Activated naive CD4-positive, alpha-beta T cell treated with anti-CD3 and anti-CD28 coated beads for 36 hours (primary cell): ENCODE measurements at regions not wholly inside any gene's neighbourhood (a gene's known extent, or its start where the extent isn't known, plus 50 kb on each side); places are given as distances from the start of the nearest gene placed in this dataset.

Source experiments
- CTCF ChIA-PET: fragments of 350-600 bp; sonication (Branson Sonifier 250); formaldehyde crosslinking; loops from one replicate; lab custom pipeline; 2021; ENCODE audit warnings: antibody characterized with exemption; lab: Charles Lee
- DNase-seq: peaks from one replicate; pipeline ENCODE4 v3.0.0-alpha.2; 2020
- H3K27ac Mint-ChIP-seq: one replicate; pipeline ENCODE4 v1.8.0; 2021; ENCODE audit warnings: mild to moderate bottlenecking, mixed read lengths
- H3K27me3 Mint-ChIP-seq: one replicate; pipeline ENCODE4 v1.8.0; 2021; ENCODE audit warnings: low read depth, mixed read lengths
- H3K36me3 Mint-ChIP-seq: one replicate; pipeline ENCODE4 v1.8.0; 2021; ENCODE audit warnings: low read depth, mixed read lengths
- H3K4me1 Mint-ChIP-seq: one replicate; pipeline ENCODE4 v1.8.0; 2021; ENCODE audit warnings: low read depth, mixed read lengths
- H3K4me3 Mint-ChIP-seq: one replicate; pipeline ENCODE4 v1.8.0; 2021; ENCODE audit warnings: mild to moderate bottlenecking, moderate library complexity, mixed read lengths
- H3K9me3 Mint-ChIP-seq: one replicate; pipeline ENCODE4 v1.8.0; 2021; ENCODE audit warnings: mixed read lengths
- intact Hi-C: fragments of 100-400 bp; cut with micrococcal nuclease; formaldehyde crosslinking; loops from one replicate; pipeline ENCODE4 v1.15.1; 2023

DNA sequence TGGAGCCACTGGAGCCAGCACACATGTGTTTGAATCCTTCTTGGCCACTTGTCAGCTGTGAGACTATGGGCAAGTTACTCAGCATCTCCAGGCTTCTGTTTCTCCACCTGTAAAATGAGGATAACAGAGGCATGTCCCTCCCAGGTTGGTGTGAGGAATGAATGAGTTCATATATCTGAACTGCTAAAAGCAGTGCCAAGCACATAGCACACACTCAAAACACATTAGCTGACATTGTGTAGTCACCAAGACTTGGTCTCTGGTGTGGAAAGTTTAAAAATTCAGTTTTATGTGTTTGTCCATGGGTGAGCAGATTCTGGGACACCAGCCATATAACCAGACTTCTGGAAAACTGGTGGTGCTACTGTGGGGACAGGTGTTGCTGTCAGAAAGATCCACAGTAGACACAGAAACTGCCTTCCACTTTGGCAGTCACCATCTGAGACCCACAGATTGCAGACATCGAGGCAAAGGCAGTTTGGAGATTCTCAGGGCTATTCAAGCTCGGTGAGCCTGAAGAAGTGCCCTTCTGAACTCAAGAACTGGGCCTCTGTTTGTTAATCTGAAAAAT is 115.8 kb downstream of the MRPL14 start:
- intact Hi-C loops, result no loop called here
- Mint-ChIP-seq H3K36me3 (no peaks in the 10 kb centered on the region), H3K4me3 (no peak overlapping the region), H3K27me3 (peaks cover 2% of the 10 kb centered on the region), H3K9me3 (no peaks in the 10 kb centered on the region), H3K4me1 (no peaks in the 10 kb centered on the region), H3K27ac (no peak overlapping the region)
- CTCF ChIA-PET, result interaction anchor here (1.3 to 1.5 kb wide), 2 partner anchors 63 to 319 kb away, joined by 3 to 4 read pairs; no protein-coding TSS in a partner anchor
- no peak for DNase-seq

DNA sequence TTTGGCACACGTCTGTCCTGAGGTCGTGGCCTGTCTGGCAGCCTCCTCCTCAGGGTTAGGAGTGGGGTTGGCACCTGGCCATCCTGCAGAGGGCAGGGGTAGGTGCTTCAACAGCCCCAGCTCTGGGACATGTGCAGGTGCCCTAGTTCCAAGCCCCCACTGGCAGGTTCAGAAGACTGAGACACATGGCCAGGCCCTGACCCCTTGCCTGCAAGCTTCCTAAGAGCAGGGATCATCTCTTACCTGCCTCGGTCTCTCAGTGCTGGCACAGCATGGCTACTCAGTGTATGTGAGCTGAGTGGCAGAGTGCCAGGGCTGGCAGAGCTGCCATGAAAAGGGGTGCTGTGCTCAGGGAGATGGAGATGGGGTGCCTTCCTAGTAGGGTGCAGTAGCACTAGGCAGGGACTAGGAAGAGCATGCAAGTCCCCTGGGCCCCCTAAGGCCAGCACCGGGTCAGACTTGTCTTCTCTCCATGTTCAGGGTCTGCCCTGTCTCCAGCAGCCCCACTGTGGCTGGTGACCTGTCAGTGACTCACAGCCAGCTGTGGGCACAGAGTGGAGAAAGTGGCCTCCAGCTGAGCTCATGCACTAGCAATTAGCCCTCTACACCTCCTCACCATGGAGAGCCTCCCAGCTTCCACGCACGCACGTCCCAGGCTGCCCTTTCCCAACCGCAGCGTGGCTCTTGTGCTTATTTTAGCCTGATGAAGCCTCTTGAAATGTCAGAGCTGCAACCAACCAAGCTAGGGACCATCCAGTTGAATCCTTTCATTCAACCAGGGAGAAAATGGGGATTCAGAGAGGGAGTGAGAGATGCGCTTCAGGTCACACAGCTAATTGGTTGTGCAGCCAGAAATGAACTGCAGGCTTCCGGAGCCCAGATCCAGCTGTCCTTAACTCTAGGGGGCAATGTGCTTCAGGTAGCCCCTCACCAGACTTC is 116.6 kb downstream of the MRPL14 start:
- intact Hi-C loops, result no loop called here
- H3K27ac Mint-ChIP-seq, result no peak overlapping the region
- H3K4me1 Mint-ChIP-seq, result no peaks in the 10 kb centered on the region
- CTCF ChIA-PET, result interaction anchor here (1.3 kb wide), 1 partner anchor 318 kb away, joined by 4 read pairs; no protein-coding TSS in a partner anchor
- DNase-seq, result no peak
- no peaks in the 10 kb centered on the region for H3K9me3 Mint-ChIP-seq
- no peak overlapping the region for H3K4me3 Mint-ChIP-seq
- H3K27me3 Mint-ChIP-seq, result peaks cover 2% of the 10 kb centered on the region
- no peaks in the 10 kb centered on the region for H3K36me3 Mint-ChIP-seq

DNA sequence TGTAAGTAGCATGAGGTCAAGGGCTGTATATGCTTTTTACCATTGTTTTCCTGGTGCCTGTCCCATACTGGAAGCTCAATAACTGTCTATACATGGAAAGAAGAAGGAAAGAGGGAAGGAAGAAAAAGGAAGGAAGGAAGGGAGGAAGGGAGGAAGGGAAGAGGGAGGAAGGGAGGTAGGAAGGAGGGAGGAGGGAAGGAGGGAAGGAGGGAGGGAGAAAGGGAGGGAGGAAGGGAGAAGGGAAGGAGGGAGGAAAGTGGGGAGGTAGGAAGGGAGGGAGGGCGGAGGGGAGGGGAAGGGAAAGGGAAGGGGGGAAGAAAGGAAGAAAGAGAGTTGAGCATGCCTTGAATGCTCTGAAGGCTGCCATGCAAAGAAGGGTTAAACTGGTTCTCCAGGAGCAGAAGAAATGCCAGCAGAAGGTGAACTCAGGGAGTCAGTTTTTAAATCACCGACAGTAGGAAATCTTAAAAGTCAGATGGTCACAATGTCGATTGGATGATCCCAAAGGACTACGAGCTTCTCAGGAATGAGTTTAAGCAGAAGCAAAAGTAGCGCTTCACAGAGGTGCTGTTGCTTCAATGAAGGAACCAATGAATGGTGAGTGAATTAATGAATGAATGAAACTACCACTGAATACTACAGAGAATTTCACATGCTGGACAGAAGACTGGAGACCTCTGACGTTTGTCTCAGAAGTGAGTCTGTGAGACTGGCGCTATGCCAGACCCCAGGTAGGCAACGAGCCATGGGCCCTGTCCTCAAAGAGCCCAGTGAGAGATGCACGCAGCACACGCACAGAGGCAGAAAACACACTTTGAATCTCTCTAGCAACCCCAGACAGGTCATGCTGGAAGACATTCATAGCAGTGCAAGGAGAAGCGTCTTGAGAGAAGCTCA is 117.6 kb downstream of the MRPL14 start:
- CTCF ChIA-PET, result no interaction called here
- Mint-ChIP-seq H3K4me1 (no peaks in the 10 kb centered on the region), H3K4me3 (no peak overlapping the region), H3K36me3 (no peaks in the 10 kb centered on the region), H3K27me3 (peaks cover 8% of the 10 kb centered on the region), H3K27ac (no peak overlapping the region), H3K9me3 (no peaks in the 10 kb centered on the region)
- intact Hi-C loops, result no loop called here
- DNase-seq, result no peak

- H3K4me1 Mint-ChIP-seq, result no peaks in the 10 kb centered on the region
- no peak overlapping the region for H3K27ac Mint-ChIP-seq
- DNase-seq, result no peak
- H3K36me3 Mint-ChIP-seq, result no peaks in the 10 kb centered on the region
- intact Hi-C loops, result no loop called here
- CTCF ChIA-PET, result no interaction called here
- no peaks in the 10 kb centered on the region for H3K9me3 Mint-ChIP-seq
- H3K4me3 Mint-ChIP-seq, result no peak overlapping the region
- H3K27me3 Mint-ChIP-seq, result peaks cover 13% of the 10 kb centered on the region
Observed at GRCh38 chr6:44008821-44009370, 118.4 kb downstream of the MRPL14 start.

DNA sequence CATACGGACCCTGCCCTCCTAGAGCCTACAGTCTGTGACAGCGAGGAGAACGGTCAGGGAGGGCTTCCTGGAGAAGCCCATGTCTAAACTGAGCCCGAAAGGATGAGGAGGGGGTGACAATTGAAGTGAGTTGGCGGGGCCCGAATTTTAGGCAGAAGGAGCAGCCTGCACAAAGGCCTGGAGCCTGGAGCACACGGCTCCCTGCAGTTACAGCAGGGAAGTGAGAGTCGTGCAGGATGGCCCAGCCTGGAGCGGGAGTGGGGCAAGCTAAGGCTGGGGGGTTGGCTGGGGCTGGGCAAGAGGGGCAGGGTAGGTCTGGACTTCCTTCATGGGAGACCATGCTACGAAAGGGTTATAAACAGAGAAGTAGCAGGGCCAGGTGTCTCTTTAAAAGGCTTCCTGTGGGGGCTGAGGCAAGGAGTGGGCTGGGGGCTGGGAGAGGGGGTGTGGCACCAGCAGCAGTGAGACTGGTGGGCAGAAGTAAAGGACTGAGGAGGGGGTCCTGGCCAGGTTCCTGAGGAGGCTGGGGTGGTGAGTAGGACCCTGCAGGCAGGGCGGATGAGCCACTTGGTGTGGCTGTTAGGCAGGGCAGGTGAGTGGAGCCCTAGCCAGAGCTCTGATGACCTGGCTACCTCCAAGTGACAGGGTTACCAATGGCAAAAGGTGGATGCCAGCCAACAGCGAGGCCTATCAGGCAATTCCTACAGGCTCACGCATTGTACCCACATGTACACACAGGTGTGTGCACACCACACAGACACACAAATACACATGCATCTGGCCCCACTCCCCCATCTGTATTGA is 119.2 kb downstream of the MRPL14 start:
- no peak for DNase-seq
- no peaks in the 10 kb centered on the region for H3K36me3 Mint-ChIP-seq
- no peak overlapping the region for H3K27ac Mint-ChIP-seq
- H3K9me3 Mint-ChIP-seq, result no peaks in the 10 kb centered on the region
- intact Hi-C loops, result no loop called here
- CTCF ChIA-PET, result no interaction called here
- peaks cover 18% of the 10 kb centered on the region for H3K27me3 Mint-ChIP-seq
- no peak overlapping the region for H3K4me3 Mint-ChIP-seq
- peaks cover 2% of the 10 kb centered on the region for H3K4me1 Mint-ChIP-seq

- no peaks in the 10 kb centered on the region for H3K36me3 Mint-ChIP-seq
- no peak overlapping the region for H3K27ac Mint-ChIP-seq
- no peaks in the 10 kb centered on the region for H3K9me3 Mint-ChIP-seq
- CTCF ChIA-PET, result no interaction called here
- DNase-seq, result no peak
- H3K4me1 Mint-ChIP-seq, result peaks cover 5% of the 10 kb centered on the region
- intact Hi-C loops, result no loop called here
- H3K27me3 Mint-ChIP-seq, result peaks cover 18% of the 10 kb centered on the region
- H3K4me3 Mint-ChIP-seq, result no peak overlapping the region
Observed at GRCh38 chr6:44006872-44007303, 120.4 kb downstream of the MRPL14 start.

DNA sequence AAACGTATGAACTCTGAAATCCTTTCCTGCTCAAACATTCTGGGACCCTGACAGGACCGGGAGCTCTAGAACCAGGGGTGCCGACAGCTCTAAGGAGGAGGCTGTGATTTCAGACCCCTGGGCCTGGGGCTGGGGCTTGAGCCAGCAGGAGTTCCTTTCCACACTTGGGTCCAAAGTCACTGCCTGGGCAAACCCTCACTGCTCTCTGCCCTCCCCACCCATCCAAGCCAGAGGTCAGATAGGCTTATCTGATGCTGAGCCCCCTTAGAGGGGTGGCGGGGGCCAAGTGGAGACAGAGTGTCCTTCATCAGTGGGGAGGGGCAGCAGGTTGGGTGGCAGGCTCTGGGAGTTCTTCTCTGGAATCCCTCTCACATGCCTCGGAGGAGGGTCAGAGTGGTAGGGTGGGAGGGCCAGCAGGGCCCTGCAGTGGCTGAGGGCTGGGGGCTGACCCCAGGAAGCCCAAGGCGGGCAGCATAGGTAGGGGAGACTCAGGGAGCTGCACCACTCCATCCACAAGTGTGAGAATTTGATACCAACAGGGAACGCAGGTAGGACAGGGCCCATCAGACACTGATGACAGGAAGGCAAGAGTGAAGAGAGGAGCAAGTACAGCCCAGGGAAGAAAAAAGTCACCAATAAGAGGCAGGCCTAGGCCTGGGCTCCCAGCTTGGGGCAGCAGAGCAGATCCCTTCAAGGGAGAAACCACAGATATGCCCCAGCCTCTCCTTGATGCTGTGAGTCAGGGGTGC is 121.0 kb downstream of the MRPL14 start:
- DNase-seq, result no peak
- Mint-ChIP-seq H3K4me1 (peaks cover 7% of the 10 kb centered on the region), H3K4me3 (no peak overlapping the region), H3K9me3 (no peaks in the 10 kb centered on the region), H3K36me3 (no peaks in the 10 kb centered on the region), H3K27me3 (peaks cover 21% of the 10 kb centered on the region), H3K27ac (no peak overlapping the region)
- CTCF ChIA-PET, result no interaction called here
- intact Hi-C loops, result no loop called here

DNA sequence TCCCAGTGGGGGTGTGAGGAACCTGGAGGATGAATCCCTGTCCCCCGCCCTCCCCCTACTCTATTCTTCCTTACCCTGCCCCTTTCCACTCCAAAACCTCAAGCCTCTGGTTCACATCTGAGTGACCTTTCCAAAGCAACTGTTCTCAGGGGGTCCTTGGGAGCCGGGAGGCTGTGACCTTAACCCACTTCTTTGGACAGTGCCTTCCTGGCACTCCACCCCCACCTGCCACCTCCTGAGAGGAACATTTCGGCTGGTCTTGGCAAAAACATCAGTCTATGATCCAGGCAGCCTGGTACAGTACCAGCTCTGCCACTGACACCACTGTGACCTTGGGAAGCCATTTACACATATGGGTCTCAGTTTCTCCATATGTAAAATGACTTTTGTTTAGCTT is 121.7 kb downstream of the MRPL14 start:
- CTCF ChIA-PET, result no interaction called here
- intact Hi-C loops, result loop anchor here (1.0 kb wide), 1 partner anchor 337 kb away; no protein-coding TSS in a partner anchor
- Mint-ChIP-seq H3K27me3 (peaks cover 24% of the 10 kb centered on the region), H3K9me3 (no peaks in the 10 kb centered on the region), H3K4me1 (peaks cover 9% of the 10 kb centered on the region), H3K27ac (no peak overlapping the region), H3K4me3 (no peak overlapping the region), H3K36me3 (no peaks in the 10 kb centered on the region)
- no peak for DNase-seq

DNA sequence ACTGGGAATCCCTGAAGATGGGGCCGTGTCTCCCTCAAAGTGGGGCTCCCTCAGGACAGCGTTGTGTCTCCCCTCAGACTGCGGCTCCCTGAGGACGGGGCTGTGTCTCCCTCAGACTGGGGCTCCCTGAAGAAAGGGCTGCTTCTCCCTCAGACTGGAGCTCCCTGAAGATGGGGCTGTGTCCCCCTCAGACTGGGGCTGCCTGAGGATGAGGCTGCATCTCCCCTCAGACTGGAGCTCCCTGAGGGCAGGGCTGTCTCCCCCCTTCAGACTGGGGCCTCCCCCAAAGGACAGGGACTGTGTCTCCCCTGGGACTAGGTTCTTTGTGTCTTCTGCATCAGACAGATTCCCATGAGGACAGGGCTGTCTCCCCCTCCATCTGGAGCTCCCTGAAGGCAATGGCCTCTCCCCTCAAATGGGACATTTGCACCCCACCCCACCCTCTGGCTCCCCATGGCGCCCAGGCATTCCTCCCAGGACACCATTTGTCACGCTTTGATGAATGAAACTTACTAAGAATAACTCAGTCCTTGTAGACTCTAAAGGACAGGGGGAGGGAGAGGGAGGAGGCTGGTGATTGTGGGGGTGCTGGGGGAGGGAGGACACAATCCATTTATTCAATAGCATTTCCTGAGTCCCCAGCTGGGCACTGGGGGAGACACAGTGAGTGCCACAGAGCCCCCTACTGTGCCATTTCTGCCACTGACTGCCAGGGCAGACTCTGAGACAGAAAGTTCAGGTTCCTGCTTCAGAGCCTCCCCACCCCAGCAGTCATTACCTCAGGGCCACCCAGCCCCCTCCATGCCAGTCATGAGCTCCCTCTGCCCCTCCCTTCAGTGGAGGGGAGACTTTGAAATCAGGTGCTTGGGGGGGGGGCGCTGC is 122.4 kb downstream of the MRPL14 start:
- peak; percentile 39 for DNase-seq
- CTCF ChIA-PET, result interaction anchor here (0.6 to 1.6 kb wide), 3 partner anchors 9 to 230 kb away, joined by 3 to 6 read pairs (median 3); no protein-coding TSS in a partner anchor
- intact Hi-C loops, result loop anchor here (1.0 kb wide), 1 partner anchor 337 kb away; no protein-coding TSS in a partner anchor

DNA sequence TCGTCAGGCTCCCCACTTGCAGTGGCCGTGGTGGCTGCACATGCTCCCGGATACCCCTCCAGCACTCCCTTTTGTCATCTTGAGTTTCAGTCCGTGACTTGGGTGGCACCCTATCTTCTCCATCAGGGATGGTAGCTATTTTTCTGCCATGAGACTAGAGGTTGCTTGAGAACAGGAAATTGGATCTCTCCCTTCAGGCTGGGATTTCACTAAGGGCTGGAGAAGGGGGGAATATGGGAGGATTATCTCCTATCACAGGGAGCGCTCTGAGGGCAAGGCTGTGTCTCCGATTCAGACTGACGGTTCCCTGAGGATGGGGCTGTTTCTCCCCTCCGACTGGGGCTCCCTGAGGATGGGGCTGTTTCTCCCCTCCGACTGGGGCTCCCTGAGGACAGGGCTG is 123.1 kb downstream of the MRPL14 start:
- peaks cover 27% of the 10 kb centered on the region for H3K27me3 Mint-ChIP-seq
- CTCF ChIA-PET, result interaction anchor here (0.8 to 1.6 kb wide), 4 partner anchors 10 to 235 kb away, joined by 3 to 6 read pairs (median 3); no protein-coding TSS in a partner anchor
- no peak for DNase-seq
- H3K9me3 Mint-ChIP-seq, result no peaks in the 10 kb centered on the region
- intact Hi-C loops, result no loop called here
- H3K27ac Mint-ChIP-seq, result no peak overlapping the region
- H3K4me1 Mint-ChIP-seq, result peaks cover 16% of the 10 kb centered on the region
- no peaks in the 10 kb centered on the region for H3K36me3 Mint-ChIP-seq
- no peak overlapping the region for H3K4me3 Mint-ChIP-seq

More for the DNA sequence above, 122.4 kb downstream of the MRPL14 start:
- no peak overlapping the region for H3K4me3 Mint-ChIP-seq
- no peak overlapping the region for H3K27ac Mint-ChIP-seq
- no peaks in the 10 kb centered on the region for H3K9me3 Mint-ChIP-seq
- peaks cover 14% of the 10 kb centered on the region for H3K4me1 Mint-ChIP-seq
- H3K36me3 Mint-ChIP-seq, result no peaks in the 10 kb centered on the region
- peaks cover 24% of the 10 kb centered on the region for H3K27me3 Mint-ChIP-seq
